Pancreas (tissue), 10 donors: ENCODE measurements at regions not wholly inside any gene's neighbourhood (a gene's known extent, or its start where the extent isn't known, plus 50 kb on each side); places are given as distances from the start of the nearest gene placed in this dataset.

Experiments used
- ATAC-seq, 4 donors: fragments of 200-7000 bp; cut with Tn5 transposase; one replicate each; pipeline versions ENCODE4 v1.8.0 to v1.9.1; 2020; ENCODE audit warnings: mild to moderate bottlenecking in 4 of 4, moderate library complexity in 4 of 4
- DNase-seq, 6 donors: peaks; one replicate each; pipeline ENCODE4 v3.0.0-alpha.2; 2020
- FAIRE-seq: peaks from 2 replicates; lab custom pipeline; 2012; peaks lifted over from hg19 to GRCh38; lab: Jason Lieb, UNC
- H3K27ac ChIP-seq, 4 donors: fragments of 200-600 bp; sonication (generic); 1 replicate in 3 of 4; 2 replicates in 1 of 4; pipeline versions ENCODE4 v1.5.0 to v1.8.0; 2020
- H3K27me3 ChIP-seq, 4 donors: fragments of 200-600 bp; one replicate each; pipeline ENCODE4 v1.8.0; 2021
- H3K36me3 ChIP-seq, 3 donors: fragments of 200-600 bp; sonication (generic) in 1 of 3; one replicate each; pipeline versions ENCODE4 v1.5.0 to v1.8.0; 2020 to 2021
- H3K4me1 ChIP-seq, 3 donors: fragments of 200-600 bp; one replicate each; pipeline ENCODE4 v1.8.0; 2021
- H3K4me3 ChIP-seq, 4 donors: fragments of 200-600 bp; sonication (generic) in 2 of 4; one replicate each; pipeline versions ENCODE4 v1.5.0 to v1.8.0; 2020 to 2021
- H3K9me3 ChIP-seq, 4 donors: fragments of 200-600 bp; one replicate each; pipeline ENCODE4 v1.8.0; 2021
- CTCF ChIP-seq, 4 donors: fragments of 200-600 bp; sonication (generic) in 3 of 4; IDR thresholded peaks; one replicate each; pipeline versions ENCODE4 v1.5.0 to v1.8.0; 2021; ENCODE audit warnings: antibody characterized with exemption in 4 of 4
- WGBS, 2 donors: extraction: QIAGEN DNeasy Blood & Tissue Kit; methylation state at CpG; one replicate each; pipeline ENCODE4 v1.1.7; 2013; 5-methylcytosine and 5-hydroxymethylcytosine counted together
- intact Hi-C, 3 donors: fragments of 100-400 bp; cut with DNase I; formaldehyde crosslinking; loops; one replicate each; pipeline versions ENCODE4 v1.11.1 to v1.14.2; 2022
- donor health status: healthy with polysubstance abuse.
- donor health status: DM: no; HTN: no; CAD: no; lungs with moderate emphysema.
- donor health status: DM: no; HTN: no; CAD: no.
- donor health status: control.
- donor health status: control.
- donor health status: Bipolar disorder and iron deficiency.
- donor health status: DM: yes; HTN: yes; CAD: no.
- donor health status: DM: no; HTN: no; CAD: no.
- donor health status: DM: no; HTN: no; CAD: no.
- donor health status: DM: yes; HTN: yes; CAD: no.

DNA sequence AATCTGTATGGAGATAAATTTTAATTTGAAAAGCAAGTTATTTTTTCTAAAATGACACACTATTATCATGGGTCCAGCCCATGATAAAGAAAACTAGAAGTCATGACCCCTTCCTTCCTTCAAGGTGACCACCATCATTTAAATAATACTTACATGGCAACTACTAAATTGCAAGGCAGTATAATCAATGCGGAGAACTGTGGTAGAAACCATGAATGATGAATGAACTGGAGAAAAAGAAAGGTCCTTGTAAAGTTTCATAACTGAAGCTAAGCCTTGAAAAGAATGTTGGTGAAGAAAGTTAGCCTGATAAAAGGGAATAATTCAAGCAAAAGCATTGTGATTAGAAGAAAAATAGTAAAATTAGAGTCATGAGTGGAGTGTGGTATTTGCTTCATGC is 222.9 kb upstream of the TBC1D5 start:
- TF ChIP-seq CTCF (IDR thresholded peaks at IDR 0.05) = no peak
- intact Hi-C loops = no loop called here
- H3K9me3 ChIP-seq = no peaks in the 10 kb centered on the region
- H3K27ac ChIP-seq = no peak overlapping the region
- no peaks in the 10 kb centered on the region for H3K4me1 ChIP-seq
- DNase-seq (no peak), FAIRE-seq (no peak), ATAC-seq (no peak)
- 88 to 97% methylated on average over 1 of the region's 1 CpG for WGBS, 2 donors
- no peak overlapping the region for H3K4me3 ChIP-seq
- no peaks in the 10 kb centered on the region for H3K27me3 ChIP-seq
- no peaks in the 10 kb centered on the region for H3K36me3 ChIP-seq

- DNase-seq (no peak), ATAC-seq (no peak), FAIRE-seq (no peak)
- no peaks in the 10 kb centered on the region for H3K9me3 ChIP-seq
- no peaks in the 10 kb centered on the region for H3K27me3 ChIP-seq
- WGBS, 2 donors = 75 to 89% methylated on average over 1 of the region's 1 CpG
- no peak for TF ChIP-seq CTCF (IDR thresholded peaks at IDR 0.05)
- intact Hi-C loops = no loop called here
- no peak overlapping the region for H3K4me3 ChIP-seq
- no peaks in the 10 kb centered on the region for H3K36me3 ChIP-seq
- no peak overlapping the region for H3K27ac ChIP-seq
- H3K4me1 ChIP-seq = no peaks in the 10 kb centered on the region
These were observed 221.7 kb upstream of the TBC1D5 start for GRCh38 chr3:17964108-17964507.

DNA sequence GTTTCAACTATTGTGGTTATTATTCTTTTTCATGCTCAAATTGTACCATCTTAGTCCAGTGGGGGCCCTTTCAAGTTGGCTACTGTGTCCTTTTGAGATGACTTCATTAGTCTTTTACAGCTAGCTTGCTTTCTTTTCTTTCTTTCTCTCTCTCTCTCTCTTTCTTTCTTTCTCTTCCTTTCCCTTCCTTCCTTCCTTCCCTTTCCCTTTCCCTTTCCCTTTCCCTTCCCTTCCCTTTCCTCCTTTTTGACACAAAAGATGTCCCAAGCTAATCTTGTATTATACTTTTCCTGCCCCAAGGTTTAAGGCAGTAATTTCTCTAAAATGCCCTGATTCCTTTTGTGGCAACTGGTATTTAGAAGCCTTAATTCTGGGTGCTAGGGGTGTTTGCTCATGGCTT is 213.0 kb upstream of the TBC1D5 start:
- Histone ChIP-seq H3K4me3 (no peak overlapping the region), H3K36me3 (no peaks in the 10 kb centered on the region), H3K27ac (no peak overlapping the region), H3K27me3 (no peaks in the 10 kb centered on the region), H3K4me1 (no peaks in the 10 kb centered on the region), H3K9me3 (no peaks in the 10 kb centered on the region)
- no peak for TF ChIP-seq CTCF (IDR thresholded peaks at IDR 0.05)
- FAIRE-seq = no peak
- no peak for ATAC-seq
- intact Hi-C loops = no loop called here
- DNase-seq = no peak

- Histone ChIP-seq H3K4me3 (no peak overlapping the region), H3K27ac (no peak overlapping the region), H3K4me1 (no peaks in the 10 kb centered on the region), H3K27me3 (no peaks in the 10 kb centered on the region), H3K36me3 (no peaks in the 10 kb centered on the region), H3K9me3 (no peaks in the 10 kb centered on the region)
- TF ChIP-seq CTCF (IDR thresholded peaks at IDR 0.05) = no peak
- ATAC-seq (no peak), FAIRE-seq (no peak), DNase-seq (no peak)
- intact Hi-C loops = no loop called here
- WGBS, 2 donors = 67 to 75% methylated on average over 1 of the region's 1 CpG
These were observed 212.4 kb upstream of the TBC1D5 start for GRCh38 chr3:17954801-17955200.

GRCh38 chr3:17951241-17951640 is 208.8 kb upstream of the TBC1D5 start:
- Histone ChIP-seq H3K4me1 (no peaks in the 10 kb centered on the region), H3K27ac (no peak overlapping the region), H3K9me3 (no peaks in the 10 kb centered on the region), H3K27me3 (no peaks in the 10 kb centered on the region), H3K4me3 (no peak overlapping the region), H3K36me3 (no peaks in the 10 kb centered on the region)
- no peak for FAIRE-seq
- no peak for ATAC-seq
- no peak for TF ChIP-seq CTCF (IDR thresholded peaks at IDR 0.05)
- 84 to 90% methylated on average over 2 of the region's 2 CpGs for WGBS, 2 donors
- intact Hi-C loops = no loop called here
- no peak for DNase-seq
